Liver (tissue), 8 donors: ENCODE measurements at regions not wholly inside any gene's neighbourhood (a gene's known extent, or its start where the extent isn't known, plus 50 kb on each side); places are given as distances from the start of the nearest gene placed in this dataset.

ENCODE experiments used
- DNase-seq: peaks from one replicate; pipeline ENCODE4 v3.0.0-alpha.2; 2017; ENCODE audit warnings: low spot score
- H3K27ac ChIP-seq, 2 donors: one replicate each; pipeline ENCODE4 v1.7.0; 2013; ENCODE audit warnings: inconsistent platforms in 2 of 2, low read length in 2 of 2, control low read depth in 1 of 2, low read depth in 1 of 2, mild to moderate bottlenecking in 1 of 2
- H3K27me3 ChIP-seq, 4 donors: one replicate each; pipeline versions ENCODE4 v1.6.1 to v1.7.0; 2013; ENCODE audit warnings: low read length in 3 of 4, inconsistent platforms in 1 of 4, mild to moderate bottlenecking in 1 of 4, moderate library complexity in 1 of 4; ENCODE audit not compliant: control insufficient read depth in 4 of 4, insufficient read depth in 4 of 4
- H3K36me3 ChIP-seq, 4 donors: one replicate each; pipeline versions ENCODE4 v1.6.1 to v1.7.0; 2013; ENCODE audit warnings: low read length in 3 of 4, mild to moderate bottlenecking in 3 of 4, low read depth in 1 of 4, moderate library complexity in 1 of 4; ENCODE audit not compliant: control insufficient read depth in 4 of 4, insufficient read depth in 3 of 4
- H3K4me1 ChIP-seq, 4 donors: one replicate each; pipeline versions ENCODE4 v1.6.1 to v1.7.0; 2013; ENCODE audit warnings: low read length in 3 of 4, mild to moderate bottlenecking in 3 of 4, moderate library complexity in 1 of 4; ENCODE audit not compliant: control insufficient read depth in 4 of 4, insufficient read depth in 4 of 4
- H3K4me3 ChIP-seq, 3 donors: one replicate each; pipeline versions ENCODE4 v1.6.1 to v1.7.0; 2013; ENCODE audit warnings: low read length in 3 of 3, control low read depth in 1 of 3, low read depth in 1 of 3, mild to moderate bottlenecking in 1 of 3
- H3K9ac ChIP-seq, 2 donors: one replicate each; pipeline ENCODE4 v1.7.0; 2013; ENCODE audit warnings: low read length in 2 of 2, mild to moderate bottlenecking in 2 of 2, moderate library complexity in 2 of 2, control low read depth in 1 of 2, low read depth in 1 of 2
- H3K9me3 ChIP-seq, 4 donors: one replicate each; pipeline versions ENCODE4 v1.6.1 to v1.7.0; 2013; ENCODE audit warnings: low read length in 3 of 4; ENCODE audit not compliant: control insufficient read depth in 4 of 4
- EGR1 ChIP-seq, 2 donors: IDR thresholded peaks; 2 replicates each; pipeline ENCODE4 v1.6.1; 2016 to 2018; ENCODE audit warnings: antibody characterized with exemption in 2 of 2, low read depth in 2 of 2
- FOXA1 ChIP-seq: IDR thresholded peaks from 2 replicates; pipeline ENCODE4 v1.6.1; 2016; ENCODE audit warnings: antibody characterized with exemption
- FOXA2 ChIP-seq: IDR thresholded peaks from 2 replicates; pipeline ENCODE4 v1.6.1; 2016; ENCODE audit warnings: antibody characterized with exemption
- GABPA ChIP-seq, 2 donors: IDR thresholded peaks in 1 of 2; conservative IDR thresholded peaks in 1 of 2; 2 replicates each; pipeline ENCODE4 v1.6.1; 2016; ENCODE audit warnings: antibody characterized with exemption in 2 of 2, mild to moderate bottlenecking in 1 of 2, moderate library complexity in 1 of 2
- HNF4G ChIP-seq: IDR thresholded peaks from 2 replicates; pipeline ENCODE4 v1.6.1; 2016; ENCODE audit warnings: antibody characterized with exemption
- JUND ChIP-seq, 2 donors: IDR thresholded peaks; 2 replicates each; pipeline ENCODE4 v1.6.1; 2016; ENCODE audit warnings: antibody characterized with exemption in 2 of 2
- NR2F2 ChIP-seq: IDR thresholded peaks from 2 replicates; pipeline ENCODE4 v1.6.1; 2016; ENCODE audit warnings: antibody characterized with exemption
- RAD21 ChIP-seq, 2 donors: IDR thresholded peaks; 2 replicates each; pipeline ENCODE4 v1.6.1; 2016; ENCODE audit warnings: antibody characterized with exemption in 2 of 2, mild to moderate bottlenecking in 2 of 2
- RXRA ChIP-seq, 2 donors: IDR thresholded peaks; 2 replicates each; pipeline ENCODE4 v1.6.1; 2017 to 2018; ENCODE audit warnings: antibody characterized with exemption in 2 of 2, mild to moderate bottlenecking in 1 of 2
- SP1 ChIP-seq: IDR thresholded peaks from 2 replicates; pipeline ENCODE4 v1.6.1; 2018; ENCODE audit warnings: antibody characterized with exemption, mild to moderate bottlenecking
- TAF1 ChIP-seq: conservative IDR thresholded peaks from 2 replicates; pipeline ENCODE4 v1.6.1; 2016; ENCODE audit warnings: antibody characterized with exemption, mild to moderate bottlenecking
- YY1 ChIP-seq: IDR thresholded peaks from 2 replicates; pipeline ENCODE4 v1.6.1; 2016; ENCODE audit warnings: antibody characterized with exemption, mild to moderate bottlenecking
- WGBS: extraction: QIAGEN DNeasy Blood & Tissue Kit; methylation state at CpG from one replicate; pipeline ENCODE4 v1.1.7; 2013; 5-methylcytosine and 5-hydroxymethylcytosine counted together
- TF ChIP-seq, protein P1 (sequence below): IDR thresholded peaks from 2 replicates; pipeline ENCODE4 v1.6.1; 2016; ENCODE audit warnings: antibody characterized with exemption
- TF ChIP-seq, protein P2 (sequence below): fragments of 150-350 bp; IDR thresholded peaks from 2 replicates; pipeline ENCODE4 v1.5.1; 2017; ENCODE audit warnings: improper control_type of control experiment, low read depth, low read length; ENCODE audit not compliant: missing input control
- TF ChIP-seq, protein P3 (sequence below): IDR thresholded peaks from 2 replicates; pipeline ENCODE4 v1.6.1; 2016; ENCODE audit warnings: antibody characterized with exemption, mild to moderate bottlenecking
- TF ChIP-seq, protein P4 (sequence below): IDR thresholded peaks from 2 replicates; pipeline ENCODE4 v1.6.1; 2016; ENCODE audit warnings: antibody characterized with exemption
- TF ChIP-seq, protein P5 (sequence below): IDR thresholded peaks from 2 replicates; pipeline ENCODE4 v1.6.1; 2016; ENCODE audit warnings: antibody characterized with exemption
- donor health status: healthy.
- donor health status: healthy.
- donor health status: healthy.
- donor health status: healthy.
- donor health status: healthy.

DNA sequence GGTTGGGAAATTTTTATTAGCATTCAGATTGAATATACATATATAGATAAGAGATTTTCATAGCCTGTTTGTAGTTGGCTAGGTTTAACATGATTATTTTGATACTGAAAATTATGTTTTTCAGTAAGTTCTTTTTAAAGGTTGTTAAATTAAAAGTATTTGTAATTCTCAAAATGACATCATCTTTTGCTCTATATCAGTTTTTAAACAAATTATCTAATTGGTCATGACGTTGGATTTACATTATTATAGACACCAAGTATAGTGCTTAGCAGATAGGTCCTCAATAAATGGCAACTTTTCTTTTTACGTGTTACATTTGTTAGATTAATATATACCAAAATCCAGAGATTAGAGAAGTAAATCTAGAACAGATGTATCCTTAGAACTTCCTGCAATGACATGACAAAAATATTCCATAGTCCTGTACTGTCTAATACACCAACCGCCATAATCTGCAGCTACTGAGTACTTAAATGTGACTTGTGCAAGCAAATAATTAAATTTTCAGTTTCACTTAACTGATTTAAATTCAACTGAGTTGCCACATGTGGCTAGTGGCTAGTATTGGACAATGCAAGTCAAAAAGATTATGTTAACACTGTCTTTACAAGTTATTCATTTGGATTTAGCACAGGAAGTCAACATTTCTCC, 1613.1 kb upstream of the TENM3 start:
- TF ChIP-seq RAD21 (IDR thresholded peaks at IDR 0.05) (no peak), TAF1 (no peak), NR2F2 (no peak), HNF4G (no peak), EGR1 (IDR thresholded peaks at IDR 0.05; ENCODE audit: low read depth in 2 of 2) (no peak)
- TF ChIP-seq, protein P1, sequence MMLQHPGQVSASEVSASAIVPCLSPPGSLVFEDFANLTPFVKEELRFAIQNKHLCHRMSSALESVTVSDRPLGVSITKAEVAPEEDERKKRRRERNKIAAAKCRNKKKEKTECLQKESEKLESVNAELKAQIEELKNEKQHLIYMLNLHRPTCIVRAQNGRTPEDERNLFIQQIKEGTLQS: no peak
- DNase-seq: no peak
- Histone ChIP-seq H3K27me3 (no peaks in the 10 kb centered on the region), H3K9me3 (no peaks in the 10 kb centered on the region), H3K36me3 (no peaks in the 10 kb centered on the region), H3K4me1 (no peaks in the 10 kb centered on the region), H3K27ac (no peak overlapping the region), H3K9ac (no peak overlapping the region), H3K4me3 (no peak overlapping the region)
- WGBS: 55% methylated on average over 3 of the region's 3 CpGs

DNA sequence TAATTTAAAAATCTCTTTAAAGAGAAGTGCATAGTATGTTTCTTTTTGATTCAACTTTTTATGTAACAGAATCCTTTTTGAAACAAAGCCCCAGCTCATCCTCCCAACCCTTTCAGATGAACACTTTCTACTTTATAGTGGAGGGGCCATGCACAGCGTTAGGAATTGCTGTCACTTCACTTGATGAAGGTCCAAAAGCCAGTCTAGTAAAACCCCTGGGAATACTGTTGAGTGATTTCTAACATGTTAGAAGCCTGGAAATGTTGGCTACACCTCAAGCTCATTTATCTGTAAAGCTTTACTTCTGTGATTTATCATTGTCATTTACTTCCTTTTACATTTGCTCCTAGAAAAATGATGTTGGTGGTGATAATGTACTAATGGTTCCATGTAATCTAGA, 1608.9 kb upstream of the TENM3 start:
- H3K9me3 ChIP-seq: no peaks in the 10 kb centered on the region
- WGBS: 66% methylated on average over 1 of the region's 1 CpG
- H3K27ac ChIP-seq: no peak overlapping the region
- H3K27me3 ChIP-seq: no peaks in the 10 kb centered on the region
- DNase-seq: no peak
- H3K4me3 ChIP-seq: no peak overlapping the region
- no peaks in the 10 kb centered on the region for H3K4me1 ChIP-seq
- no peak overlapping the region for H3K9ac ChIP-seq
- TF ChIP-seq FOXA1 (no peak), JUND (IDR thresholded peaks at IDR 0.05) (no peak), SP1 (no peak), HNF4G (no peak), YY1 (no peak), FOXA2 (no peak), GABPA (IDR thresholded peaks at IDR 0.05 in 1 of 2, conservative IDR thresholded peaks at IDR 0.05 in 1 of 2) (no peak), RAD21 (IDR thresholded peaks at IDR 0.05) (no peak), RXRA (IDR thresholded peaks at IDR 0.05) (no peak), EGR1 (IDR thresholded peaks at IDR 0.05; ENCODE audit: low read depth in 2 of 2) (no peak)
- TF ChIP-seq, protein P2, sequence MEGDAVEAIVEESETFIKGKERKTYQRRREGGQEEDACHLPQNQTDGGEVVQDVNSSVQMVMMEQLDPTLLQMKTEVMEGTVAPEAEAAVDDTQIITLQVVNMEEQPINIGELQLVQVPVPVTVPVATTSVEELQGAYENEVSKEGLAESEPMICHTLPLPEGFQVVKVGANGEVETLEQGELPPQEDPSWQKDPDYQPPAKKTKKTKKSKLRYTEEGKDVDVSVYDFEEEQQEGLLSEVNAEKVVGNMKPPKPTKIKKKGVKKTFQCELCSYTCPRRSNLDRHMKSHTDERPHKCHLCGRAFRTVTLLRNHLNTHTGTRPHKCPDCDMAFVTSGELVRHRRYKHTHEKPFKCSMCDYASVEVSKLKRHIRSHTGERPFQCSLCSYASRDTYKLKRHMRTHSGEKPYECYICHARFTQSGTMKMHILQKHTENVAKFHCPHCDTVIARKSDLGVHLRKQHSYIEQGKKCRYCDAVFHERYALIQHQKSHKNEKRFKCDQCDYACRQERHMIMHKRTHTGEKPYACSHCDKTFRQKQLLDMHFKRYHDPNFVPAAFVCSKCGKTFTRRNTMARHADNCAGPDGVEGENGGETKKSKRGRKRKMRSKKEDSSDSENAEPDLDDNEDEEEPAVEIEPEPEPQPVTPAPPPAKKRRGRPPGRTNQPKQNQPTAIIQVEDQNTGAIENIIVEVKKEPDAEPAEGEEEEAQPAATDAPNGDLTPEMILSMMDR: no peak
- TF ChIP-seq, protein P3, sequence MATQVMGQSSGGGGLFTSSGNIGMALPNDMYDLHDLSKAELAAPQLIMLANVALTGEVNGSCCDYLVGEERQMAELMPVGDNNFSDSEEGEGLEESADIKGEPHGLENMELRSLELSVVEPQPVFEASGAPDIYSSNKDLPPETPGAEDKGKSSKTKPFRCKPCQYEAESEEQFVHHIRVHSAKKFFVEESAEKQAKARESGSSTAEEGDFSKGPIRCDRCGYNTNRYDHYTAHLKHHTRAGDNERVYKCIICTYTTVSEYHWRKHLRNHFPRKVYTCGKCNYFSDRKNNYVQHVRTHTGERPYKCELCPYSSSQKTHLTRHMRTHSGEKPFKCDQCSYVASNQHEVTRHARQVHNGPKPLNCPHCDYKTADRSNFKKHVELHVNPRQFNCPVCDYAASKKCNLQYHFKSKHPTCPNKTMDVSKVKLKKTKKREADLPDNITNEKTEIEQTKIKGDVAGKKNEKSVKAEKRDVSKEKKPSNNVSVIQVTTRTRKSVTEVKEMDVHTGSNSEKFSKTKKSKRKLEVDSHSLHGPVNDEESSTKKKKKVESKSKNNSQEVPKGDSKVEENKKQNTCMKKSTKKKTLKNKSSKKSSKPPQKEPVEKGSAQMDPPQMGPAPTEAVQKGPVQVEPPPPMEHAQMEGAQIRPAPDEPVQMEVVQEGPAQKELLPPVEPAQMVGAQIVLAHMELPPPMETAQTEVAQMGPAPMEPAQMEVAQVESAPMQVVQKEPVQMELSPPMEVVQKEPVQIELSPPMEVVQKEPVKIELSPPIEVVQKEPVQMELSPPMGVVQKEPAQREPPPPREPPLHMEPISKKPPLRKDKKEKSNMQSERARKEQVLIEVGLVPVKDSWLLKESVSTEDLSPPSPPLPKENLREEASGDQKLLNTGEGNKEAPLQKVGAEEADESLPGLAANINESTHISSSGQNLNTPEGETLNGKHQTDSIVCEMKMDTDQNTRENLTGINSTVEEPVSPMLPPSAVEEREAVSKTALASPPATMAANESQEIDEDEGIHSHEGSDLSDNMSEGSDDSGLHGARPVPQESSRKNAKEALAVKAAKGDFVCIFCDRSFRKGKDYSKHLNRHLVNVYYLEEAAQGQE: no peak
- TF ChIP-seq, protein P1: no peak
- TF ChIP-seq, protein P4, sequence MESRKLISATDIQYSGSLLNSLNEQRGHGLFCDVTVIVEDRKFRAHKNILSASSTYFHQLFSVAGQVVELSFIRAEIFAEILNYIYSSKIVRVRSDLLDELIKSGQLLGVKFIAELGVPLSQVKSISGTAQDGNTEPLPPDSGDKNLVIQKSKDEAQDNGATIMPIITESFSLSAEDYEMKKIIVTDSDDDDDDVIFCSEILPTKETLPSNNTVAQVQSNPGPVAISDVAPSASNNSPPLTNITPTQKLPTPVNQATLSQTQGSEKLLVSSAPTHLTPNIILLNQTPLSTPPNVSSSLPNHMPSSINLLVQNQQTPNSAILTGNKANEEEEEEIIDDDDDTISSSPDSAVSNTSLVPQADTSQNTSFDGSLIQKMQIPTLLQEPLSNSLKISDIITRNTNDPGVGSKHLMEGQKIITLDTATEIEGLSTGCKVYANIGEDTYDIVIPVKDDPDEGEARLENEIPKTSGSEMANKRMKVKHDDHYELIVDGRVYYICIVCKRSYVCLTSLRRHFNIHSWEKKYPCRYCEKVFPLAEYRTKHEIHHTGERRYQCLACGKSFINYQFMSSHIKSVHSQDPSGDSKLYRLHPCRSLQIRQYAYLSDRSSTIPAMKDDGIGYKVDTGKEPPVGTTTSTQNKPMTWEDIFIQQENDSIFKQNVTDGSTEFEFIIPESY: no peak
- TF ChIP-seq, protein P5, sequence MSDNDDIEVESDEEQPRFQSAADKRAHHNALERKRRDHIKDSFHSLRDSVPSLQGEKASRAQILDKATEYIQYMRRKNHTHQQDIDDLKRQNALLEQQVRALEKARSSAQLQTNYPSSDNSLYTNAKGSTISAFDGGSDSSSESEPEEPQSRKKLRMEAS: no peak
- H3K36me3 ChIP-seq: no peaks in the 10 kb centered on the region
